ENCODE measurements at regions not wholly inside any gene's neighbourhood (a gene's known extent, or its start where the extent isn't known, plus 50 kb on each side); places are given as distances from the start of the nearest gene placed in this dataset.

DNA sequence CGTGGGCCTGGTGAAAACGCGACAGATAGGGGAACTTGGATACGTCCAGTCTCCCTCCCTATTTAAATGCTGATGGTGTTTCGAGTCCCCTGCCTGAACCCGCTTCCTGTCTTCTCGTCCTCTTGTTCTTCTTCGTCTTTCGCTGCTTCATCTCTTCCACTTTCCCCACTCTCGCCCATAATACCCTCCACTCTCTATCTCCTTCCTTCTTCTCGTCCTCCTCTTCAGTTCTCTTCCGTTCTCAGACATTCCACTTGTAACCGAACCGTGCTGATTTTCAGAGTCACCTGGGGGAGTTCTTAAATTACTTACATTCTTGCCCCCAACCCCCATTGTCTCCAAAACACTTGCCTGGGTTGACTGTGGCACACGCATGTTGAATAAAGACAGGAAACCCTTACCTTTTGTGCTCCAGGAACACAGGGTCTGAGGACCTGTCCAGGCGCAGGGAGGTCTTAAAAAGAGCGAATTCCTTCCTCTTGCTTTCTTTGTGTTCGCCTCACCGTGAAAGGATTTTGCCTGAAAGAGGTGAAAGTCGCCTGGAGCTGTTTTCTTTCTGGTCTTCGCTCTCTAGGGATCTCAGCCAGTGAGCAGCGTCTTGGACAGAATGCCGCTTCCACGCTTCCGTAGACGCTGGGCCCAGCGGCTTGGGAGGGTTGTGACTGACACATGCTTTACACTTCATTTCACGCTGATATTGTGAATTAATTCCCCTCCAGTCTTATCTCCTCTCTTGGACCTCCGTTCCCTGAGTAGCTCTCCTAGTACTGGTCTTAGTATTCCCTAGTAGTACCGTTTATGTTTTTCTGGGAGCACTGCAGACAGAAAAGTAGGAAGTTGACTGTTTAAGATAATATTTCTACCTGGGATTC lies 184.0 kb downstream of the GPX5 start:
- TF ChIP-seq, protein P1, sequence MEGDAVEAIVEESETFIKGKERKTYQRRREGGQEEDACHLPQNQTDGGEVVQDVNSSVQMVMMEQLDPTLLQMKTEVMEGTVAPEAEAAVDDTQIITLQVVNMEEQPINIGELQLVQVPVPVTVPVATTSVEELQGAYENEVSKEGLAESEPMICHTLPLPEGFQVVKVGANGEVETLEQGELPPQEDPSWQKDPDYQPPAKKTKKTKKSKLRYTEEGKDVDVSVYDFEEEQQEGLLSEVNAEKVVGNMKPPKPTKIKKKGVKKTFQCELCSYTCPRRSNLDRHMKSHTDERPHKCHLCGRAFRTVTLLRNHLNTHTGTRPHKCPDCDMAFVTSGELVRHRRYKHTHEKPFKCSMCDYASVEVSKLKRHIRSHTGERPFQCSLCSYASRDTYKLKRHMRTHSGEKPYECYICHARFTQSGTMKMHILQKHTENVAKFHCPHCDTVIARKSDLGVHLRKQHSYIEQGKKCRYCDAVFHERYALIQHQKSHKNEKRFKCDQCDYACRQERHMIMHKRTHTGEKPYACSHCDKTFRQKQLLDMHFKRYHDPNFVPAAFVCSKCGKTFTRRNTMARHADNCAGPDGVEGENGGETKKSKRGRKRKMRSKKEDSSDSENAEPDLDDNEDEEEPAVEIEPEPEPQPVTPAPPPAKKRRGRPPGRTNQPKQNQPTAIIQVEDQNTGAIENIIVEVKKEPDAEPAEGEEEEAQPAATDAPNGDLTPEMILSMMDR (IDR thresholded peaks at IDR 0.05; ENCODE audit: low read depth, low read length): no peak
- no peak for DNase-seq (ENCODE audit: extremely low read depth, low read depth)

DNA sequence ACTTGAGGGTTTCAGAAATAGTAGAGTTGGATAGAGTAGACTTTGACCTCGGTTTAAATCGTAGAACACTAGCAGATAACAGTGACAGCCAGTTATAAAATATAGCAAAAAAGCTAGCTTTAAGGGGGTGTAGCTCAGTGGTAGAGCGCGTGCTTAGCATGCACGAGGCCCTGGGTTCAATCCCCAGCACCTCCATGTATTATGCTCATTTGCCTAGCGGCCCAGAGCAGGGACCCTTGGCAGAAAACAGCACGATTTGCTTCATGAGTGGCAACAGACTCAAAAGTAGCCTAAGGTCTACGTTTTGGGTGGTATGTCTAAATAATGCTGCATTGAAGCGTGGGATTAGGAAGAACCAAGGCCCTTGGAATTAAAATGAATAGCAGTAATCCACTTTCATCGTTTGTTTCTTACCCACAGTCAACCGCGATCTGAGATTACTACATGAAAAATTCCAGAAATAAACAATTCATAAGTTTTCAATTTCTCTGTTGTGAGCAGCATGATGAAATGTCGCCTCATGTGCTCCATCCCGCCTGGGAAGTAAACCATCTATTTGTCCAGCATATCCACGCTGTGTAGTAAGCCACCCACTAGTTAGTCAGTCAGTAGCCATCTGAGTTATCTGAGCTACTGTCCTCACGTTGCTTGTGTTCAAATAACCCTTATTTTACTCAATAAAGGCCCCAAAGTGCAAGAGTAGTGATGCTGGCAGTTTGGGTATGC lies 184.9 kb downstream of the GPX5 start:
- TF ChIP-seq, protein P1 (IDR thresholded peaks at IDR 0.05; ENCODE audit: low read depth, low read length): no peak
- no peak for DNase-seq (ENCODE audit: extremely low read depth, low read depth)

DNA sequence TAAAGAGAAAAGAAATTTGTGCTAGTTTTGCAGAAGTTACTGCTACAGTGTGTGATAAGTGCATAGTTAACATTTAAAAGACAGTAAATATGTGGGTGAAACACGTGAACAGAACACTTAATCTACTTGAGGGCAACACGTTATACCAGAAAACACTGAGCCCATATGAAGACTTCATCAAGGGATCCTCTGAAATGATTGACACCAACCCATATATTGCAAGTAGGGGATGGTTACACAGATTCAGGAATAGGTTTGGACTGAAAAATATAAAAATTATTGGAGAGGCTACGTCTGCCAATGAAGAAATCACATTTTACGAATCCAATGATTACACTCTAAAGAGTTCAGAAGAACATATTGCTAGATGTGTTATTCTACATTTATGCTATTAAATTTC lies 185.6 kb downstream of the GPX5 start:
- no peak for DNase-seq (ENCODE audit: extremely low read depth, low read depth)
- TF ChIP-seq, protein P1 (IDR thresholded peaks at IDR 0.05; ENCODE audit: low read depth, low read length): no peak

DNA sequence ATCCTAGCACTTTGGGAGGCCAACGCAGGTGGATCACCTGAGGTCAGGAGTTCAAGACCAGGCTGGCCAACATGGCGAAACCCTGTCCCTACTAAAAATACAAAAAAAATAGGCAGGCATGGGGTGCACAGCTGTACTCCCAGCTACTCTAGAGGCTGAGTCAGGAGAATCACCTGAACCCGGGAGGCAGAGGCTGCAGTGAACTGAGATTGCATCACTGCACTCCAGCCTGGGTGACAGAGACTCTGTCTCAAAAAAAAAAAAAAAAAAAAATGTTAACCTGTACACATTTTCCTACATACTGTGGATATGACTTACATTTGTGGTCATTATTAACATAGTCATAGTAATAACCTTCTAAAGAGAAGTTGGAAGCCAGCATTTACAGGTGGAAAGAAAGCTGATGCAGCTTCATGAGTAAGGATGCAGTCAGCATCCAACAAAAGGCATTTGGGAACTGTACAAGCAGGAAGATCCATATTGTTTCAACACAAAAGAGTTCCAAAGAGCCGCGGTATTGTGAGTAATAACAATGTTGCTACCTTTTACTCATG lies 186.2 kb downstream of the GPX5 start:
- DNase-seq (ENCODE audit: extremely low read depth, low read depth): no peak
- TF ChIP-seq, protein P1 (IDR thresholded peaks at IDR 0.05; ENCODE audit: low read depth, low read length): no peak

DNA sequence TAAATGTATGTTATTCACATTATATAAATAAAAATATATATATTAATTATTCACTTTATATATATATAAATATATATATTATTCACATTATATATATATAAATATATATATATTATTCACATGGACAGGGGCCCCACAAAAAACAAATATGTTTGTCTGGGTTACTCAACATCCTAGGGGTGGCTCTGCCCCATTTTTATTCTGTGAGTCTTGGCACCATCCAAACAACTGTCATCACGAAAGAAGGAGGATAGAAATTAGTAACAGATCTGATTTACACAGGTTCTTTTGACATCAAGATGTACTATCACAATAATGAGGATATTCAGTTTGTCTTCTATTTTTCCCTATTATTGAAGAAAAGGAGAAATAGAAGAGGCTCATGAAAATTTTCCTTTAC lies 187.3 kb downstream of the GPX5 start:
- TF ChIP-seq, protein P1 (IDR thresholded peaks at IDR 0.05; ENCODE audit: low read depth, low read length): no peak
- DNase-seq (ENCODE audit: extremely low read depth, low read depth): no peak

DNA sequence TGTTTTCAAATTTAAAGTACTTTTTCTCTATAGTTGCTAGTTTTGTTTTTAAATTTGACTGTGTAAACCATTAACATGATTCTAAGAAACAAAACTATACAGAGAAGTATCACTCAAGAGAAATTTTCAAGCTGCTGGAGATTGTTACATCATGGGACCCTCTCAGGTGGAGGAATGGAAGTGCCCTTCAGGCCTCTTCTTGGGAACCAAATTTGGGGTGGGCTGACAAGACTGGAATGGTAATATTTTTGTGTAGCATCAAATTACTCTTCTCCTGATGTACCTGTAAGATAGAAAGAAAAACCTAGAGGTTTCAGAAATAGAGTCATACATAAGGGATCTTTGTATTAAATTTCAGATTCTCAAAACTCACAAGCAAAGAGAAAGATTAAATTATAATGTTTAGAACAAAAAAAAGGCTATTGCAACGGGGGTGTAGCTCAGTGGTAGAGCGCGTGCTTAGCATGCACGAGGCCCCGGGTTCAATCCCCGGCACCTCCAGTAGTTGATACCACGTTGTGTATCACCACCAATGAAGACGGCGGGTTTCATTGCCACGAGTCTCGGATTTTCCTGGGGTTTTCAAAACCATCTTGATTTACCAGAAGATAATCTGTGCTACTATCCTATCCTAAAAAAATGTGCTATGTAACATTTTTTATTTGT lies 193.7 kb downstream of the GPX5 start:
- TF ChIP-seq, protein P1 (IDR thresholded peaks at IDR 0.05; ENCODE audit: low read depth, low read length): no peak
- no peak for DNase-seq (ENCODE audit: extremely low read depth, low read depth)
